IMR-90 (cell line): ENCODE measurements at regions not wholly inside any gene's neighbourhood (a gene's known extent, or its start where the extent isn't known, plus 50 kb on each side); places are given as distances from the start of the nearest gene placed in this dataset.

Source experiments
- ATAC-seq: fragments of 200-7000 bp; cut with Tn5 transposase; 2 replicates; pipeline ENCODE4 v1.9.1; 2020; ENCODE audit warnings: low read depth, mild to moderate bottlenecking, moderate library complexity
- BruUV-seq: library from RNA; stranded (reverse); fragments of 400-500 nt; replicated peaks from 2 replicates; lab custom pipeline; 2021; lab: Mats Ljungman, UMichigan
- CTCF ChIA-PET: fragments of 300-600 bp; formaldehyde crosslinking; extraction: SDS; loops from one replicate; lab custom pipeline; 2021; ENCODE audit warnings: antibody characterized with exemption; lab: Yijun Ruan, JAX
- POLR2A ChIA-PET: fragments of 300-600 bp; sonication (Branson Sonifier 250); formaldehyde crosslinking; loops from one replicate; lab custom pipeline; 2022; ENCODE audit warnings: antibody characterized with exemption; ENCODE audit not compliant: unreplicated experiment; lab: Charles Lee
- DNase-seq: peaks from one replicate; pipeline ENCODE4 v3.0.0; 2013
- H2AFZ ChIP-seq: replicated peaks from 2 replicates; pipeline ENCODE3; 2013; ENCODE audit warnings: low read length, mild to moderate bottlenecking; ENCODE audit not compliant: poor library complexity
- H2AK5ac ChIP-seq: 2 replicates; pipeline ENCODE4 v1.6.1; 2013; ENCODE audit warnings: low read depth, low read length, inconsistent platforms
- H2AK9ac ChIP-seq: replicated peaks from 2 replicates; pipeline ENCODE3; 2013; ENCODE audit warnings: mild to moderate bottlenecking, low read depth, low read length, moderate library complexity; ENCODE audit not compliant: poor library complexity
- H2BK120ac ChIP-seq: 2 replicates; pipeline ENCODE4 v1.6.1; 2013; ENCODE audit warnings: low read depth, low read length, inconsistent platforms
- H2BK15ac ChIP-seq: 3 replicates; pipeline ENCODE4 v1.6.1; 2013; ENCODE audit warnings: low read depth, low read length, inconsistent platforms
- H2BK20ac ChIP-seq: 2 replicates; pipeline ENCODE4 v1.6.1; 2013; ENCODE audit warnings: low read depth, mild to moderate bottlenecking, inconsistent platforms, low read length, moderate library complexity
- H2BK5ac ChIP-seq: 2 replicates; pipeline ENCODE4 v1.6.1; 2013; ENCODE audit warnings: mild to moderate bottlenecking, low read depth, low read length, inconsistent platforms; ENCODE audit not compliant: poor library complexity, severe bottlenecking
- H3K14ac ChIP-seq: replicated peaks from 2 replicates; pipeline ENCODE4 v1.6.1; 2013; ENCODE audit warnings: low read depth, low read length, inconsistent platforms
- H3K18ac ChIP-seq: 2 replicates; pipeline ENCODE4 v1.6.1; 2013; ENCODE audit warnings: low read depth, low read length, control low read depth
- H3K23ac ChIP-seq: 2 replicates; pipeline ENCODE4 v1.6.1; 2013; ENCODE audit warnings: low read depth, low read length, inconsistent platforms
- H3K27ac ChIP-seq: 2 replicates; pipeline ENCODE4 v1.5.1; 2013; ENCODE audit warnings: mild to moderate bottlenecking, control low read depth, low read length; ENCODE audit not compliant: insufficient read depth
- H3K27me3 ChIP-seq: 2 replicates; pipeline ENCODE4 v1.6.1; 2013; ENCODE audit warnings: low read length; ENCODE audit not compliant: control insufficient read depth, insufficient read depth
- H3K36me3 ChIP-seq: 2 replicates; pipeline ENCODE4 v1.6.1; 2013; ENCODE audit warnings: low read length, mixed read lengths; ENCODE audit not compliant: control insufficient read depth, insufficient read depth
- H3K4ac ChIP-seq: 2 replicates; pipeline ENCODE4 v1.6.1; 2013; ENCODE audit warnings: low read depth, low read length, inconsistent platforms
- H3K4me1 ChIP-seq: 2 replicates; pipeline ENCODE4 v1.6.1; 2013; ENCODE audit warnings: low read length, mixed read lengths; ENCODE audit not compliant: control insufficient read depth, insufficient read depth
- H3K4me2 ChIP-seq: 2 replicates; pipeline ENCODE4 v1.6.1; 2013; ENCODE audit warnings: low read depth, mild to moderate bottlenecking, control low read depth, low read length, moderate library complexity
- H3K4me3 ChIP-seq: 2 replicates; pipeline ENCODE4 v1.5.1; 2013; ENCODE audit warnings: low read depth, mild to moderate bottlenecking, control low read depth, low read length, moderate library complexity; ENCODE audit not compliant: insufficient read depth
- H3K56ac ChIP-seq: 2 replicates; pipeline ENCODE4 v1.6.1; 2013; ENCODE audit warnings: low read length, inconsistent platforms; ENCODE audit not compliant: insufficient read depth; ENCODE audit errors: extremely low read depth
- H3K79me1 ChIP-seq, 2 experiments: 2 replicates each; pipeline ENCODE4 v1.6.1; 2013; ENCODE audit warnings: low read length in 2 of 2, inconsistent platforms in 1 of 2, low read depth in 1 of 2
- H3K9ac ChIP-seq: 2 replicates; pipeline ENCODE4 v1.6.1; 2013; ENCODE audit warnings: low read depth, low read length, control low read depth
- H3K9me1 ChIP-seq: 2 replicates; pipeline ENCODE4 v1.6.1; 2013; ENCODE audit warnings: low read length, inconsistent platforms; ENCODE audit not compliant: insufficient read depth
- H3K9me3 ChIP-seq: 2 replicates; pipeline ENCODE4 v1.6.1; 2013; ENCODE audit warnings: low read length; ENCODE audit not compliant: control insufficient read depth, insufficient read depth
- H4K20me1 ChIP-seq: 2 replicates; pipeline ENCODE4 v1.6.1; 2013; ENCODE audit warnings: low read length, inconsistent platforms; ENCODE audit not compliant: insufficient read depth
- H4K5ac ChIP-seq: 2 replicates; pipeline ENCODE4 v1.6.1; 2013; ENCODE audit warnings: mild to moderate bottlenecking, low read depth, low read length, control low read depth
- H4K8ac ChIP-seq, 2 experiments: 2 replicates each; pipeline ENCODE4 v1.6.1; 2013; ENCODE audit warnings: low read depth in 2 of 2, low read length in 2 of 2, control low read depth in 1 of 2, inconsistent platforms in 1 of 2
- H4K91ac ChIP-seq: 2 replicates; pipeline ENCODE4 v1.6.1; 2013; ENCODE audit warnings: low read depth, low read length, inconsistent platforms; ENCODE audit not compliant: insufficient read depth
- MAFK ChIP-seq: IDR thresholded peaks from 2 replicates; pipeline ENCODE4 v1.6.1; 2012; ENCODE audit warnings: low read depth, low read length, improper control_type of control experiment
- RAD21 ChIP-seq: IDR thresholded peaks from 2 replicates; pipeline ENCODE4 v1.6.1; 2012; ENCODE audit warnings: low read length, improper control_type of control experiment
- RCOR1 ChIP-seq: IDR thresholded peaks from 2 replicates; pipeline ENCODE4 v1.6.1; 2012; ENCODE audit warnings: mild to moderate bottlenecking, low read length, improper control_type of control experiment; ENCODE audit not compliant: insufficient replicate concordance
- WGBS, 2 experiments: methylation state at CpG; one replicate each; pipeline versions ENCODE4 v1.1.5 to v1.1.7; 2013; ENCODE audit warnings: missing lambda C conversion rate in 2 of 2; ENCODE audit not compliant: insufficient read length in 1 of 2; ENCODE audit errors: extremely low coverage in 2 of 2; 5-methylcytosine and 5-hydroxymethylcytosine counted together
- dilution Hi-C: fragments of 300-500 bp; cut with HindIII; formaldehyde crosslinking; loops from one replicate; pipeline ENCODE4 v1.14.3; 2018; ENCODE audit warnings: low sequenced_read_pairs; ENCODE audit not compliant: unreplicated experiment
- in situ Hi-C: fragments of 300-500 bp; cut with MboI; formaldehyde crosslinking; loops from 3 replicates; pipeline ENCODE4 v1.14.3; 2019; ENCODE audit warnings: low sequenced_read_pairs, inconsistent platforms, mixed read lengths
- intact Hi-C: fragments of 100-400 bp; cut with micrococcal nuclease; formaldehyde crosslinking; loops from 2 replicates; pipeline ENCODE4 v1.10.0; 2022
- TF ChIP-seq, protein P1 (sequence below): fragments of 150-350 bp; IDR thresholded peaks from 2 replicates; pipeline ENCODE4 v1.6.1; 2017; ENCODE audit warnings: mild to moderate bottlenecking, antibody characterized with exemption, low read length, low read depth
- TF ChIP-seq, protein P2 (sequence below): fragments of 150-350 bp; IDR thresholded peaks from 2 replicates; pipeline ENCODE4 v1.6.1; 2016; ENCODE audit warnings: low read depth, mild to moderate bottlenecking, low read length, moderate library complexity, borderline replicate concordance

- TF ChIP-seq RAD21 (no peak), MAFK (no peak), RCOR1 (no peak)
- TF ChIP-seq, protein P1, sequence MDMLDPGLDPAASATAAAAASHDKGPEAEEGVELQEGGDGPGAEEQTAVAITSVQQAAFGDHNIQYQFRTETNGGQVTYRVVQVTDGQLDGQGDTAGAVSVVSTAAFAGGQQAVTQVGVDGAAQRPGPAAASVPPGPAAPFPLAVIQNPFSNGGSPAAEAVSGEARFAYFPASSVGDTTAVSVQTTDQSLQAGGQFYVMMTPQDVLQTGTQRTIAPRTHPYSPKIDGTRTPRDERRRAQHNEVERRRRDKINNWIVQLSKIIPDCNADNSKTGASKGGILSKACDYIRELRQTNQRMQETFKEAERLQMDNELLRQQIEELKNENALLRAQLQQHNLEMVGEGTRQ = no peak
- TF ChIP-seq, protein P2, sequence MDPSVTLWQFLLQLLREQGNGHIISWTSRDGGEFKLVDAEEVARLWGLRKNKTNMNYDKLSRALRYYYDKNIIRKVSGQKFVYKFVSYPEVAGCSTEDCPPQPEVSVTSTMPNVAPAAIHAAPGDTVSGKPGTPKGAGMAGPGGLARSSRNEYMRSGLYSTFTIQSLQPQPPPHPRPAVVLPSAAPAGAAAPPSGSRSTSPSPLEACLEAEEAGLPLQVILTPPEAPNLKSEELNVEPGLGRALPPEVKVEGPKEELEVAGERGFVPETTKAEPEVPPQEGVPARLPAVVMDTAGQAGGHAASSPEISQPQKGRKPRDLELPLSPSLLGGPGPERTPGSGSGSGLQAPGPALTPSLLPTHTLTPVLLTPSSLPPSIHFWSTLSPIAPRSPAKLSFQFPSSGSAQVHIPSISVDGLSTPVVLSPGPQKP = no peak
- Histone ChIP-seq H3K9me1 (no peaks in the 10 kb centered on the region), H3K23ac (no peak overlapping the region), H4K20me1 (no peaks in the 10 kb centered on the region), H3K4me2 (no peak overlapping the region), H3K79me1 (no peaks in the 10 kb centered on the region), H3K4me3 (no peak overlapping the region), H2AFZ (no peak overlapping the region), H3K4ac (no peak overlapping the region), H3K27ac (no peak overlapping the region), H2AK5ac (no peak overlapping the region), H2BK15ac (no peak overlapping the region), H3K56ac (no peak overlapping the region), H3K4me1 (no peaks in the 10 kb centered on the region), H3K9me3 (no peaks in the 10 kb centered on the region), H3K36me3 (no peaks in the 10 kb centered on the region), H4K91ac (no peak overlapping the region), H3K9ac (no peak overlapping the region), H2AK9ac (no peak overlapping the region), H3K27me3 (no peaks in the 10 kb centered on the region), H3K18ac (no peak overlapping the region), H3K14ac (no peak overlapping the region), H2BK20ac (no peak overlapping the region), H2BK120ac (no peak overlapping the region), H4K5ac (no peak overlapping the region), H2BK5ac (no peak overlapping the region), H4K8ac (no peak overlapping the region)
- dilution Hi-C loops = no loop called here
- ChIA-PET POLR2A (no interaction called here), CTCF (no interaction called here)
- WGBS, 2 experiments = no CpG with 5 or more reads among the region's 4 CpGs
- no peak for DNase-seq
- intact Hi-C loops = no loop called here
- no peak for ATAC-seq
- in situ Hi-C loops = no loop called here
- BruUV-seq = no TSS peak
Observed at GRCh38 chr10:20958225-20958624, 61.1 kb upstream of the NEBL start.
